ENCODE measurements at regions not wholly inside any gene's neighbourhood (a gene's known extent, or its start where the extent isn't known, plus 50 kb on each side); places are given as distances from the start of the nearest gene placed in this dataset.
"Not testable (repeated sequence)": the region's sequence is repeated elsewhere in the genome, so short reads cannot be mapped to it uniquely, and the experiment has no call there.

GRCh38 chr6:155867682-155868081, 412.0 kb upstream of the NOX3 start:
- Mint-ChIP-seq H3K27me3 (ENCODE audit: insufficient read depth) (peaks cover 4% of the 10 kb centered on the region; the same call in 1 of the 2 replicates), H3K4me3 (no peak overlapping the region), H3K36me3 (ENCODE audit: low read depth) (no peaks in the 10 kb centered on the region), H3K4me1 (ENCODE audit: low read depth) (no peaks in the 10 kb centered on the region; the same call in 1 of the 2 replicates), H3K27ac (no peak overlapping the region), H3K9me3 (peaks cover 4% of the 10 kb centered on the region; the same call in 1 of the 2 replicates)
- no peak for DNase-seq
- TF ChIP-seq, protein P1, sequence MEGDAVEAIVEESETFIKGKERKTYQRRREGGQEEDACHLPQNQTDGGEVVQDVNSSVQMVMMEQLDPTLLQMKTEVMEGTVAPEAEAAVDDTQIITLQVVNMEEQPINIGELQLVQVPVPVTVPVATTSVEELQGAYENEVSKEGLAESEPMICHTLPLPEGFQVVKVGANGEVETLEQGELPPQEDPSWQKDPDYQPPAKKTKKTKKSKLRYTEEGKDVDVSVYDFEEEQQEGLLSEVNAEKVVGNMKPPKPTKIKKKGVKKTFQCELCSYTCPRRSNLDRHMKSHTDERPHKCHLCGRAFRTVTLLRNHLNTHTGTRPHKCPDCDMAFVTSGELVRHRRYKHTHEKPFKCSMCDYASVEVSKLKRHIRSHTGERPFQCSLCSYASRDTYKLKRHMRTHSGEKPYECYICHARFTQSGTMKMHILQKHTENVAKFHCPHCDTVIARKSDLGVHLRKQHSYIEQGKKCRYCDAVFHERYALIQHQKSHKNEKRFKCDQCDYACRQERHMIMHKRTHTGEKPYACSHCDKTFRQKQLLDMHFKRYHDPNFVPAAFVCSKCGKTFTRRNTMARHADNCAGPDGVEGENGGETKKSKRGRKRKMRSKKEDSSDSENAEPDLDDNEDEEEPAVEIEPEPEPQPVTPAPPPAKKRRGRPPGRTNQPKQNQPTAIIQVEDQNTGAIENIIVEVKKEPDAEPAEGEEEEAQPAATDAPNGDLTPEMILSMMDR (IDR thresholded peaks at IDR 0.05), result no peak

DNA sequence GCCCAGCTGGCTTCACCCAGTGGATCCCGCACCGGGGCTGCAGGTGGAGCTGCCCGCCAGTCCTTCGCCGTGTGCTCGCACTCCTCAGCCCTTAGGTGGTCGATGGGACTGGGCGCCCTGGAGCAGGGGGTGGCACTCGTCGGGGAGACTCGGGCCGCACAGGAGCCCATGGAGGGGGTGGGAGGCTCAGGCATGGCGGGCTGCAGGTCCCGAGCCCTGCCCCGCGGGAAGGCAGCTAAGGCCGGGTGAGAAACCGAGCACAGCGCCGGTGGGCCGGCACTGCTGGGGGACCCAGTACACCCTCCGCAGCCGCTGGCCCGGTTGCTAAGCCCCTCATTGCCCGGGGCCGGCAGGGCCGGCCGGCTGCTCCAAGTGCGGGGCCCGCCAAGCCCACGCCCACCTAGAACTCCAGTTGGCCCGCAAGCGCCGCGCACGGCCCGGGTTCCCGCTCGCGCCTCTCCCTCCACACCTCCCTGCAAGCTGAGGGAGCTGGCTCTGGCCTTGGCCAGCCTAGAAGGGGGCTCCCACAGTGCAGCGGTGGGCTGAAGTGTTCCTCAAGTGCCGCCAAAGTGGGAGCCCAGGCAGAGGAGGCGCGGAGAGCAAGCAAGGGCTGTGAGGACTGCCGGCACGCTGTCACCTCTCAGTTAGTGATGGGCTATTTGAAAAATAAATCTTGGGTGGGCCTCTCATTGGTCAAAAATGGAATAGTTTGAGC, 411.2 kb upstream of the NOX3 start:
- H3K4me3 Mint-ChIP-seq; H3K9me3 Mint-ChIP-seq; DNase-seq; H3K4me1 Mint-ChIP-seq (ENCODE audit: low read depth); H3K27ac Mint-ChIP-seq; H3K27me3 Mint-ChIP-seq (ENCODE audit: insufficient read depth); H3K36me3 Mint-ChIP-seq (ENCODE audit: low read depth): not testable (repeated sequence)

GRCh38 chr6:155861821-155862220, 406.2 kb upstream of the NOX3 start:
- Mint-ChIP-seq H3K27me3 (ENCODE audit: insufficient read depth) (peaks cover 5% of the 10 kb centered on the region; the same call in 1 of the 2 replicates), H3K27ac (no peak overlapping the region), H3K4me1 (ENCODE audit: low read depth) (no peaks in the 10 kb centered on the region), H3K36me3 (ENCODE audit: low read depth) (peaks cover 9% of the 10 kb centered on the region), H3K9me3 (peaks cover 25% of the 10 kb centered on the region), H3K4me3 (no peak overlapping the region)
- TF ChIP-seq, protein P1 (IDR thresholded peaks at IDR 0.05), result no peak
- no peak for DNase-seq

DNA sequence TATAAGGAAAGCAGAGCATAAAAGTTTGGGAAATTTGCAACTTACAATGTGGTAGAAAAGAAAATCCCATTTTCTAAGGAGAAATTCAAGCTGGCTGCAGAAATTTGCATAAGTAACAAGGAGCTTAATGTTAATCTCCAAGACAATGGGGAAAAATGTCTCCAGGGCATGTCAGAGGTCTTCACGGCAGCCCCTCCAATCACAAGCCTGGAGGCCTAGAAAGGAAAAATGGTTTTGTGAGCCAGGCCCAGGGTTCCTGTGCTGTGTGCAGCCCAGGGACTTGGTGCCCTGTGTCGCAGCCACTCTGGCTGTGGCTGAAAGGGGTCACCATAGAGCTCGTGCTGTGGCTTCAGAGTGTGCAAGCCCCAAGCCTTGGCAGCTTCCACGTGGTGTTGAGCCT, 403.3 kb upstream of the NOX3 start:
- not testable (repeated sequence) for H3K4me1 Mint-ChIP-seq (ENCODE audit: low read depth); H3K4me3 Mint-ChIP-seq; DNase-seq; H3K36me3 Mint-ChIP-seq (ENCODE audit: low read depth); H3K27ac Mint-ChIP-seq; H3K27me3 Mint-ChIP-seq (ENCODE audit: insufficient read depth)
- peaks cover 21% of the 10 kb centered on the region for H3K9me3 Mint-ChIP-seq

- Mint-ChIP-seq H3K4me1 (ENCODE audit: low read depth) (peaks cover 17% of the 10 kb centered on the region), H3K27ac (no peak overlapping the region), H3K4me3 (no peak overlapping the region), H3K36me3 (ENCODE audit: low read depth) (peaks cover 9% of the 10 kb centered on the region), H3K27me3 (ENCODE audit: insufficient read depth) (no peaks in the 10 kb centered on the region), H3K9me3 (peaks cover 14% of the 10 kb centered on the region)
- no peak for DNase-seq
- TF ChIP-seq, protein P1 (IDR thresholded peaks at IDR 0.05), result no peak
These were observed 399.1 kb upstream of the NOX3 start for GRCh38 chr6:155854787-155855186.

DNA sequence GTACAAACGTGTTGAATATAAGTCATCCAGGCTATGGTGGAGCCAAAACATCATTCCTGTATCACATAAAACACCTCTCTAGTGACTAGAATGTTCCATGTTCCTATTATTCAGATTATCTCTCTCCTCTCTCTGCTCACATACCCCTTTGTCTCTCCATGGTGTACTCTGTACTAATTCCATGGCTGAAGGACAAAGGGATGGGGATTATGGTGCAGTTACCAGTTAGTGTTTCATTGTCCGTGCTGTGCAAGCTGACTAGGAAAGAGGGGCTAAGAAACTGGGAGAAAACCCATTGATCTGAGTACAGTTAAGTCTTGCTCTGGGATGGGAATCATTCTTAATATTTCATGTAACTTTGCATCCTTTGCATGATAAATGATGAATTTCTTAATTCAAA, 397.4 kb upstream of the NOX3 start:
- Mint-ChIP-seq H3K27ac (no peak overlapping the region), H3K4me3 (no peak overlapping the region), H3K36me3 (ENCODE audit: low read depth) (peaks cover 1% of the 10 kb centered on the region; the same call in 1 of the 2 replicates), H3K9me3 (peaks cover under 1% of the 10 kb centered on the region; the same call in 1 of the 2 replicates), H3K4me1 (ENCODE audit: low read depth) (peaks cover 17% of the 10 kb centered on the region), H3K27me3 (ENCODE audit: insufficient read depth) (no peaks in the 10 kb centered on the region)
- TF ChIP-seq, protein P1 (IDR thresholded peaks at IDR 0.05), result no peak
- DNase-seq, result no peak

Measured in HFFc6 (cell line).